ENCODE measurements at regions not wholly inside any gene's neighbourhood (a gene's known extent, or its start where the extent isn't known, plus 50 kb on each side); places are given as distances from the start of the nearest gene placed in this dataset.
"Not testable (repeated sequence)": the region's sequence is repeated elsewhere in the genome, so short reads cannot be mapped to it uniquely, and the experiment has no call there.

DNA sequence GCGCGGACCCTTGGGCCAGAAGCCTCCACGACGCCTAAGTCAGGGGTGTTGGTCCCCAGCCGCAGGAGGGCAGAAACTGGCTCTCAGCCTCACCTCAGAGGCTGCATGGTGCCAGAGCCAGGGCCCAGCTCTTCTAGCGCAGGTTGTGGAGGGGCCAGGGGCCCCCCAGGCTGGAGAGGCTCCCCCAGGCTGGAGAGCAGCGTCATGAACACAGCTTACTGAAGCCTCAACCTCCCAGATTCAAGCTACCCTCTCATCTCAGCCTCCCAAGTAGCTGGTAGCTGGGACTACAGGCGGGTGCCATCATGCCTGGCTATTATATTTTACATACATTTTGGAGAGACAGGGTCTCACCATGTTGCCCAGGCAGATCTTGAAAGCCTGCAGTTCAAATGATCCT is 87.0 kb downstream of the POTEG start:
- TF ChIP-seq, protein P1, sequence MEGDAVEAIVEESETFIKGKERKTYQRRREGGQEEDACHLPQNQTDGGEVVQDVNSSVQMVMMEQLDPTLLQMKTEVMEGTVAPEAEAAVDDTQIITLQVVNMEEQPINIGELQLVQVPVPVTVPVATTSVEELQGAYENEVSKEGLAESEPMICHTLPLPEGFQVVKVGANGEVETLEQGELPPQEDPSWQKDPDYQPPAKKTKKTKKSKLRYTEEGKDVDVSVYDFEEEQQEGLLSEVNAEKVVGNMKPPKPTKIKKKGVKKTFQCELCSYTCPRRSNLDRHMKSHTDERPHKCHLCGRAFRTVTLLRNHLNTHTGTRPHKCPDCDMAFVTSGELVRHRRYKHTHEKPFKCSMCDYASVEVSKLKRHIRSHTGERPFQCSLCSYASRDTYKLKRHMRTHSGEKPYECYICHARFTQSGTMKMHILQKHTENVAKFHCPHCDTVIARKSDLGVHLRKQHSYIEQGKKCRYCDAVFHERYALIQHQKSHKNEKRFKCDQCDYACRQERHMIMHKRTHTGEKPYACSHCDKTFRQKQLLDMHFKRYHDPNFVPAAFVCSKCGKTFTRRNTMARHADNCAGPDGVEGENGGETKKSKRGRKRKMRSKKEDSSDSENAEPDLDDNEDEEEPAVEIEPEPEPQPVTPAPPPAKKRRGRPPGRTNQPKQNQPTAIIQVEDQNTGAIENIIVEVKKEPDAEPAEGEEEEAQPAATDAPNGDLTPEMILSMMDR (conservative IDR thresholded peaks at IDR 0.05): not testable (repeated sequence)
- not testable (repeated sequence) for TF ChIP-seq EZH2 (IDR thresholded peaks at IDR 0.05; ENCODE audit: low read depth)
